Esophagus squamous epithelium (tissue), 4 donors: ENCODE measurements at regions not wholly inside any gene's neighbourhood (a gene's known extent, or its start where the extent isn't known, plus 50 kb on each side); places are given as distances from the start of the nearest gene placed in this dataset.

Experiments used
- CTCF ChIP-seq, 6 experiments: fragments of 450-650 bp in 4 of 6; fragments of 200-600 bp in 2 of 6; sonication (generic) in 2 of 6; IDR thresholded peaks; one replicate each; pipeline ENCODE4 v1.5.1; 2016 to 2019; ENCODE audit warnings: antibody characterized with exemption in 6 of 6, mild to moderate bottlenecking in 4 of 6, moderate library complexity in 4 of 6
- POLR2A ChIP-seq, 4 donors: fragments of 450-650 bp; IDR thresholded peaks; one replicate each; pipeline ENCODE4 v1.6.1; 2017; ENCODE audit warnings: antibody characterized with exemption in 4 of 4, mild to moderate bottlenecking in 4 of 4, moderate library complexity in 3 of 4

GRCh38 chr1:221887758-221888157, 145.9 kb upstream of the DUSP10 start:
- no peak for TF ChIP-seq CTCF (IDR thresholded peaks at IDR 0.05)
- no peak for TF ChIP-seq POLR2A (IDR thresholded peaks at IDR 0.05)
